GM06990 (cell line): ENCODE measurements at regions not wholly inside any gene's neighbourhood (a gene's known extent, or its start where the extent isn't known, plus 50 kb on each side); places are given as distances from the start of the nearest gene placed in this dataset.
"Not testable (repeated sequence)": the region's sequence is repeated elsewhere in the genome, so short reads cannot be mapped to it uniquely, and the experiment has no call there.

Source experiments
- DNase-seq: peaks from one replicate; pipeline ENCODE4 v3.0.0-alpha.2; 2011; ENCODE audit not compliant: insufficient read length; ENCODE audit errors: extremely low read depth
- H3K27me3 ChIP-seq: replicated peaks from 2 replicates; pipeline ENCODE4 v1.6.0; 2011; ENCODE audit warnings: low read length; ENCODE audit not compliant: control insufficient read depth, insufficient read depth
- H3K36me3 ChIP-seq: 2 replicates; pipeline ENCODE4 v1.5.1; 2011; ENCODE audit warnings: low read length; ENCODE audit not compliant: control insufficient read depth, insufficient read depth
- H3K4me3 ChIP-seq: replicated peaks from 2 replicates; pipeline ENCODE4 v1.5.1; 2011; ENCODE audit warnings: low read depth, mild to moderate bottlenecking, control low read depth, low read length
- CTCF ChIP-seq: IDR thresholded peaks from 2 replicates; pipeline ENCODE4 v1.5.1; 2011; ENCODE audit warnings: low read length, control low read depth, mild to moderate bottlenecking, inconsistent platforms; ENCODE audit not compliant: insufficient read depth, poor library complexity, severe bottlenecking

DNA sequence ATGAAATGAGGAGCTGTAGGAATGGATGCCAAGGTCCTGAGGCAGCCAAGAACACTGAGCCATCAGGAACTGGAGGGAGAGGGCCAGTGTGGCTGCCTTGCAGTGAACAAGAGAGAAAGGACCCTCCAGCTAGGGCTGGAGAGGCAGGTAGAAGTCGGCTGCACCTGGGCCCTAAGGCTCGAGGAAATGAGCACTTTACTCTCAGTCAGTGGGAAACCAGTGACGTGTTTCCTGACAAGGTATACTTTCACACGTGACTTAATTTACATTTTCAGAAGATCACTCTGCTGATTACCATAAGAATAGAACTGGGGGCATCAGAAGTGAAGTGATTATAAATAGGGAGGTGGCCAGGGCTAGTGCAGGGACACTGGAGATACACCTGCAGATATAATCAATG lies 115.2 kb downstream of the C17orf67 start:
- Histone ChIP-seq H3K4me3 (no peak overlapping the region), H3K27me3 (no peaks in the 10 kb centered on the region; the same call in 1 of the 2 replicates), H3K36me3 (no peaks in the 10 kb centered on the region)
- TF ChIP-seq CTCF = no peak
- DNase-seq = no peak

DNA sequence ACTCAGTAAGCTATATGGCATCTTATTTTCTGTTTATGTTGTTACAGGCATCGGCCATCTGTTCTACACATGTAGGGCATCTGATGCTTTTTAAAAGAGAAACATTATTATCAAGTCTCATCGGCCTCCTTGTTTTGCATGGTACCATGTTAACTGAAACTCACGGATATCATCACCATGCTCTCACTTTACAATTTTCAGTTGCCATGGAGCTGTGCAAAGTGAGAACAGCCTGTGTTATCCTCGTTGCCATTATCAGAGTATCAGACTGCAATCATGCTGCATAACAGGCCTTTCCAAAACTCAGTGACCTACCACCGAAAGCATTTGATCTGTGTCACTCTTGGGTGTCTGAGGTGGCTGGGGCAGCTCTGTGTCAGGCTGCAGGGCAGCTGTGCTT lies 110.3 kb downstream of the C17orf67 start:
- no peak for DNase-seq
- Histone ChIP-seq H3K36me3 (no peaks in the 10 kb centered on the region), H3K27me3 (no peaks in the 10 kb centered on the region; the same call in 1 of the 2 replicates), H3K4me3 (no peak overlapping the region)
- TF ChIP-seq CTCF = no peak

- no peaks in the 10 kb centered on the region for H3K36me3 ChIP-seq
- DNase-seq = no peak
- no peaks in the 10 kb centered on the region; the same call in 1 of the 2 replicates for H3K27me3 ChIP-seq
- H3K4me3 ChIP-seq = no peak overlapping the region
- TF ChIP-seq CTCF = no peak
Observed at GRCh38 chr17:56724664-56725063, 109.1 kb downstream of the C17orf67 start.

- TF ChIP-seq CTCF = no peak
- H3K27me3 ChIP-seq = no peaks in the 10 kb centered on the region; the same call in none of the 2 replicates
Observed at GRCh38 chr17:56725144-56725543, 108.6 kb downstream of the C17orf67 start.

GRCh38 chr17:56727876-56728617 lies 105.7 kb downstream of the C17orf67 start:
- no peaks in the 10 kb centered on the region for H3K36me3 ChIP-seq
- no peaks in the 10 kb centered on the region; the same call in 1 of the 2 replicates for H3K27me3 ChIP-seq
- DNase-seq = no peak
- TF ChIP-seq CTCF = no peak
- no peak overlapping the region for H3K4me3 ChIP-seq

More at GRCh38 chr17:56725144-56725543, 108.6 kb downstream of the C17orf67 start:
- no peak for DNase-seq
- Histone ChIP-seq H3K36me3 (no peaks in the 10 kb centered on the region), H3K4me3 (no peak overlapping the region)

GRCh38 chr17:56731096-56731495 lies 102.6 kb downstream of the C17orf67 start:
- not testable (repeated sequence) for H3K36me3 ChIP-seq, H3K27me3 ChIP-seq, H3K4me3 ChIP-seq, DNase-seq
